ENCODE measurements at regions not wholly inside any gene's neighbourhood (a gene's known extent, or its start where the extent isn't known, plus 50 kb on each side); places are given as distances from the start of the nearest gene placed in this dataset.

DNA sequence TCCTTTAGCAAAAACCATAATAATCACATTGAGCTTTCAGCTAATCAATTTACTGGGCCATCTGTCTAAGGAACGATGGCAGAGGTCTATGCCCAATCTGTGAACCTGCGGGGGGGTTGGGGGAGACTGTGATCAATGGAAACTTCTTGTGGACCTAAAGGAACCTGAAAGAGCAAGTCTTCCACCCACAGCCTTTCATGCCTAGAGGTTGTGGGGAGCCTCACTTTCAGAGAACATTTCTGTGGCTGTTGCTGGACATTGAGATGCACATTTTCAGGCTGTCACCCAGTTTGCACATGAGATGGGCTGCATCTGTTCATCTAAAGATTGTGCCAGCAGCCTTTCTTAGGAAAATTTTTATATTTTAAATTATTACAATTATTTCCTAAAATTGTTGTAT lies 310.0 kb upstream of the SPTLC3 start:
- TF ChIP-seq, protein P1, sequence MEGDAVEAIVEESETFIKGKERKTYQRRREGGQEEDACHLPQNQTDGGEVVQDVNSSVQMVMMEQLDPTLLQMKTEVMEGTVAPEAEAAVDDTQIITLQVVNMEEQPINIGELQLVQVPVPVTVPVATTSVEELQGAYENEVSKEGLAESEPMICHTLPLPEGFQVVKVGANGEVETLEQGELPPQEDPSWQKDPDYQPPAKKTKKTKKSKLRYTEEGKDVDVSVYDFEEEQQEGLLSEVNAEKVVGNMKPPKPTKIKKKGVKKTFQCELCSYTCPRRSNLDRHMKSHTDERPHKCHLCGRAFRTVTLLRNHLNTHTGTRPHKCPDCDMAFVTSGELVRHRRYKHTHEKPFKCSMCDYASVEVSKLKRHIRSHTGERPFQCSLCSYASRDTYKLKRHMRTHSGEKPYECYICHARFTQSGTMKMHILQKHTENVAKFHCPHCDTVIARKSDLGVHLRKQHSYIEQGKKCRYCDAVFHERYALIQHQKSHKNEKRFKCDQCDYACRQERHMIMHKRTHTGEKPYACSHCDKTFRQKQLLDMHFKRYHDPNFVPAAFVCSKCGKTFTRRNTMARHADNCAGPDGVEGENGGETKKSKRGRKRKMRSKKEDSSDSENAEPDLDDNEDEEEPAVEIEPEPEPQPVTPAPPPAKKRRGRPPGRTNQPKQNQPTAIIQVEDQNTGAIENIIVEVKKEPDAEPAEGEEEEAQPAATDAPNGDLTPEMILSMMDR (IDR thresholded peaks at IDR 0.05; ENCODE audit: low read depth, low read length, missing input control), result no peak
- TF ChIP-seq YY1 (IDR thresholded peaks at IDR 0.05), result no peak
- TF ChIP-seq GABPA (IDR thresholded peaks at IDR 0.05 in 1 of 2, conservative IDR thresholded peaks at IDR 0.05 in 1 of 2), result no peak
- TF ChIP-seq, protein P2, sequence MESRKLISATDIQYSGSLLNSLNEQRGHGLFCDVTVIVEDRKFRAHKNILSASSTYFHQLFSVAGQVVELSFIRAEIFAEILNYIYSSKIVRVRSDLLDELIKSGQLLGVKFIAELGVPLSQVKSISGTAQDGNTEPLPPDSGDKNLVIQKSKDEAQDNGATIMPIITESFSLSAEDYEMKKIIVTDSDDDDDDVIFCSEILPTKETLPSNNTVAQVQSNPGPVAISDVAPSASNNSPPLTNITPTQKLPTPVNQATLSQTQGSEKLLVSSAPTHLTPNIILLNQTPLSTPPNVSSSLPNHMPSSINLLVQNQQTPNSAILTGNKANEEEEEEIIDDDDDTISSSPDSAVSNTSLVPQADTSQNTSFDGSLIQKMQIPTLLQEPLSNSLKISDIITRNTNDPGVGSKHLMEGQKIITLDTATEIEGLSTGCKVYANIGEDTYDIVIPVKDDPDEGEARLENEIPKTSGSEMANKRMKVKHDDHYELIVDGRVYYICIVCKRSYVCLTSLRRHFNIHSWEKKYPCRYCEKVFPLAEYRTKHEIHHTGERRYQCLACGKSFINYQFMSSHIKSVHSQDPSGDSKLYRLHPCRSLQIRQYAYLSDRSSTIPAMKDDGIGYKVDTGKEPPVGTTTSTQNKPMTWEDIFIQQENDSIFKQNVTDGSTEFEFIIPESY (IDR thresholded peaks at IDR 0.05), result no peak
- no peak for TF ChIP-seq RXRA (IDR thresholded peaks at IDR 0.05)
- no peak for TF ChIP-seq EGR1 (IDR thresholded peaks at IDR 0.05; ENCODE audit: low read depth in 2 of 2)
- no peak for TF ChIP-seq TAF1 (conservative IDR thresholded peaks at IDR 0.05)
- no peak for TF ChIP-seq HNF4A (conservative IDR thresholded peaks at IDR 0.05)
- TF ChIP-seq, protein P3, sequence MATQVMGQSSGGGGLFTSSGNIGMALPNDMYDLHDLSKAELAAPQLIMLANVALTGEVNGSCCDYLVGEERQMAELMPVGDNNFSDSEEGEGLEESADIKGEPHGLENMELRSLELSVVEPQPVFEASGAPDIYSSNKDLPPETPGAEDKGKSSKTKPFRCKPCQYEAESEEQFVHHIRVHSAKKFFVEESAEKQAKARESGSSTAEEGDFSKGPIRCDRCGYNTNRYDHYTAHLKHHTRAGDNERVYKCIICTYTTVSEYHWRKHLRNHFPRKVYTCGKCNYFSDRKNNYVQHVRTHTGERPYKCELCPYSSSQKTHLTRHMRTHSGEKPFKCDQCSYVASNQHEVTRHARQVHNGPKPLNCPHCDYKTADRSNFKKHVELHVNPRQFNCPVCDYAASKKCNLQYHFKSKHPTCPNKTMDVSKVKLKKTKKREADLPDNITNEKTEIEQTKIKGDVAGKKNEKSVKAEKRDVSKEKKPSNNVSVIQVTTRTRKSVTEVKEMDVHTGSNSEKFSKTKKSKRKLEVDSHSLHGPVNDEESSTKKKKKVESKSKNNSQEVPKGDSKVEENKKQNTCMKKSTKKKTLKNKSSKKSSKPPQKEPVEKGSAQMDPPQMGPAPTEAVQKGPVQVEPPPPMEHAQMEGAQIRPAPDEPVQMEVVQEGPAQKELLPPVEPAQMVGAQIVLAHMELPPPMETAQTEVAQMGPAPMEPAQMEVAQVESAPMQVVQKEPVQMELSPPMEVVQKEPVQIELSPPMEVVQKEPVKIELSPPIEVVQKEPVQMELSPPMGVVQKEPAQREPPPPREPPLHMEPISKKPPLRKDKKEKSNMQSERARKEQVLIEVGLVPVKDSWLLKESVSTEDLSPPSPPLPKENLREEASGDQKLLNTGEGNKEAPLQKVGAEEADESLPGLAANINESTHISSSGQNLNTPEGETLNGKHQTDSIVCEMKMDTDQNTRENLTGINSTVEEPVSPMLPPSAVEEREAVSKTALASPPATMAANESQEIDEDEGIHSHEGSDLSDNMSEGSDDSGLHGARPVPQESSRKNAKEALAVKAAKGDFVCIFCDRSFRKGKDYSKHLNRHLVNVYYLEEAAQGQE (IDR thresholded peaks at IDR 0.05), result no peak
- no peak for TF ChIP-seq RAD21 (IDR thresholded peaks at IDR 0.05)
- TF ChIP-seq, protein P4, sequence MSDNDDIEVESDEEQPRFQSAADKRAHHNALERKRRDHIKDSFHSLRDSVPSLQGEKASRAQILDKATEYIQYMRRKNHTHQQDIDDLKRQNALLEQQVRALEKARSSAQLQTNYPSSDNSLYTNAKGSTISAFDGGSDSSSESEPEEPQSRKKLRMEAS (IDR thresholded peaks at IDR 0.05), result no peak
- TF ChIP-seq NR2F2 (IDR thresholded peaks at IDR 0.05), result no peak
- TF ChIP-seq, protein P5, sequence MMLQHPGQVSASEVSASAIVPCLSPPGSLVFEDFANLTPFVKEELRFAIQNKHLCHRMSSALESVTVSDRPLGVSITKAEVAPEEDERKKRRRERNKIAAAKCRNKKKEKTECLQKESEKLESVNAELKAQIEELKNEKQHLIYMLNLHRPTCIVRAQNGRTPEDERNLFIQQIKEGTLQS (IDR thresholded peaks at IDR 0.05), result no peak
